ENCODE measurements at regions not wholly inside any gene's neighbourhood (a gene's known extent, or its start where the extent isn't known, plus 50 kb on each side); places are given as distances from the start of the nearest gene placed in this dataset.

- CTCF ChIA-PET, result no interaction called here
- no peak for DNase-seq (ENCODE audit: low spot score)
These were observed 905.7 kb upstream of the ZNF722 start for GRCh38 chr7:63092951-63093350.

DNA sequence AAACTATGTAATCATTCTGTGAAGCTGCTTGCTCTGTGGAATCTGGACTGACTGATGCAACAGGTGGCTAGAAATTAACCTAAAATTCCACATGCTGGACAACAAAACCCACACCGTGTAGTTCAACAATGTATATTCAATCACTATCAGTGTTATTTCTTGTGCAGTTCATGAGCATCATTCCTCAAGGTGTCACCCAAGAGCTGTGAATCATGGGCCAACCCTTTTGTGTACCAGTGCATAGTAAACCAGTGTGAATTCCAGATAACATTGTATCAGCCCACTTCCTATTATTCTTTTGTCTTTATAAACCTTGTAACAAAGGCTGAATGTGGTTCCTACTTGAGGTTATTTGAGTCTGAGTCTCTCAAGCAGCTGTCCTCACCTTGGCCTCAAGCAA is 905.2 kb upstream of the ZNF722 start:
- peaks cover 31% of the 10 kb centered on the region for H3K9me3 ChIP-seq (ENCODE audit: low read depth, low read length, poor library complexity, severe bottlenecking)

More at GRCh38 chr7:63092951-63093350, 905.7 kb upstream of the ZNF722 start:
- Histone ChIP-seq H3K36me3 (ENCODE audit: insufficient read depth, low read length, poor library complexity, severe bottlenecking) (no peaks in the 10 kb centered on the region), H3K4me1 (ENCODE audit: insufficient read depth, low read length, poor library complexity, severe bottlenecking) (no peaks in the 10 kb centered on the region), H3K27me3 (replicated peaks; ENCODE audit: insufficient read depth, low read depth, low read length, poor library complexity) (no peaks in the 10 kb centered on the region), H3K27ac (ENCODE audit: low read depth, low read length, poor library complexity, severe bottlenecking) (no peak overlapping the region), H3K4me3 (ENCODE audit: low read depth, low read length, poor library complexity, severe bottlenecking) (no peak overlapping the region), H3K9me3 (ENCODE audit: low read depth, low read length, poor library complexity, severe bottlenecking) (peaks cover 32% of the 10 kb centered on the region)
- intact Hi-C loops (cut with micrococcal nuclease; ENCODE audit: unreplicated experiment), result no loop called here
- POLR2A ChIA-PET (ENCODE audit: low non-redundant PET), result no interaction called here
- no TSS peak for BruUV-seq (replicated peaks)
- TF ChIP-seq, protein P1, sequence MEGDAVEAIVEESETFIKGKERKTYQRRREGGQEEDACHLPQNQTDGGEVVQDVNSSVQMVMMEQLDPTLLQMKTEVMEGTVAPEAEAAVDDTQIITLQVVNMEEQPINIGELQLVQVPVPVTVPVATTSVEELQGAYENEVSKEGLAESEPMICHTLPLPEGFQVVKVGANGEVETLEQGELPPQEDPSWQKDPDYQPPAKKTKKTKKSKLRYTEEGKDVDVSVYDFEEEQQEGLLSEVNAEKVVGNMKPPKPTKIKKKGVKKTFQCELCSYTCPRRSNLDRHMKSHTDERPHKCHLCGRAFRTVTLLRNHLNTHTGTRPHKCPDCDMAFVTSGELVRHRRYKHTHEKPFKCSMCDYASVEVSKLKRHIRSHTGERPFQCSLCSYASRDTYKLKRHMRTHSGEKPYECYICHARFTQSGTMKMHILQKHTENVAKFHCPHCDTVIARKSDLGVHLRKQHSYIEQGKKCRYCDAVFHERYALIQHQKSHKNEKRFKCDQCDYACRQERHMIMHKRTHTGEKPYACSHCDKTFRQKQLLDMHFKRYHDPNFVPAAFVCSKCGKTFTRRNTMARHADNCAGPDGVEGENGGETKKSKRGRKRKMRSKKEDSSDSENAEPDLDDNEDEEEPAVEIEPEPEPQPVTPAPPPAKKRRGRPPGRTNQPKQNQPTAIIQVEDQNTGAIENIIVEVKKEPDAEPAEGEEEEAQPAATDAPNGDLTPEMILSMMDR (conservative IDR thresholded peaks at IDR 0.05; ENCODE audit: low read depth, low read length), result no peak
- no peak for TF ChIP-seq EZH2 (IDR thresholded peaks at IDR 0.05; ENCODE audit: borderline replicate concordance, low read depth, low read length, poor library complexity, severe bottlenecking)

GRCh38 chr7:63096141-63096540 is 902.5 kb upstream of the ZNF722 start:
- peaks cover 17% of the 10 kb centered on the region for H3K9me3 ChIP-seq (ENCODE audit: low read depth, low read length, poor library complexity, severe bottlenecking)
- no TSS peak for BruUV-seq (replicated peaks)
- CTCF ChIA-PET, result no interaction called here
- H3K27me3 ChIP-seq (replicated peaks; ENCODE audit: insufficient read depth, low read depth, low read length, poor library complexity), result no peaks in the 10 kb centered on the region
- H3K4me1 ChIP-seq (ENCODE audit: insufficient read depth, low read length, poor library complexity, severe bottlenecking), result no peaks in the 10 kb centered on the region
- H3K36me3 ChIP-seq (ENCODE audit: insufficient read depth, low read length, poor library complexity, severe bottlenecking), result no peaks in the 10 kb centered on the region
- POLR2A ChIA-PET (ENCODE audit: low non-redundant PET), result no interaction called here
- H3K4me3 ChIP-seq (ENCODE audit: low read depth, low read length, poor library complexity, severe bottlenecking), result no peak overlapping the region
- TF ChIP-seq, protein P1 (conservative IDR thresholded peaks at IDR 0.05; ENCODE audit: low read depth, low read length), result no peak
- TF ChIP-seq EZH2 (IDR thresholded peaks at IDR 0.05; ENCODE audit: borderline replicate concordance, low read depth, low read length, poor library complexity, severe bottlenecking), result no peak
- H3K27ac ChIP-seq (ENCODE audit: low read depth, low read length, poor library complexity, severe bottlenecking), result no peak overlapping the region
- intact Hi-C loops (cut with micrococcal nuclease; ENCODE audit: unreplicated experiment), result no loop called here
- DNase-seq (ENCODE audit: low spot score), result no peak

More for the DNA sequence above, 905.2 kb upstream of the ZNF722 start:
- no peaks in the 10 kb centered on the region for H3K27me3 ChIP-seq (replicated peaks; ENCODE audit: insufficient read depth, low read depth, low read length, poor library complexity)
- ChIA-PET POLR2A (ENCODE audit: low non-redundant PET) (no interaction called here), CTCF (no interaction called here)
- H3K27ac ChIP-seq (ENCODE audit: low read depth, low read length, poor library complexity, severe bottlenecking), result no peak overlapping the region
- intact Hi-C loops (cut with micrococcal nuclease; ENCODE audit: unreplicated experiment), result no loop called here
- H3K4me1 ChIP-seq (ENCODE audit: insufficient read depth, low read length, poor library complexity, severe bottlenecking), result no peaks in the 10 kb centered on the region
- H3K36me3 ChIP-seq (ENCODE audit: insufficient read depth, low read length, poor library complexity, severe bottlenecking), result no peaks in the 10 kb centered on the region
- no peak for DNase-seq (ENCODE audit: low spot score)
- TF ChIP-seq, protein P1 (conservative IDR thresholded peaks at IDR 0.05; ENCODE audit: low read depth, low read length), result no peak
- TF ChIP-seq EZH2 (IDR thresholded peaks at IDR 0.05; ENCODE audit: borderline replicate concordance, low read depth, low read length, poor library complexity, severe bottlenecking), result no peak
- BruUV-seq (replicated peaks), result no TSS peak
- no peak overlapping the region for H3K4me3 ChIP-seq (ENCODE audit: low read depth, low read length, poor library complexity, severe bottlenecking)

Measured in A673 (cell line).